ENCODE measurements at regions not wholly inside any gene's neighbourhood (a gene's known extent, or its start where the extent isn't known, plus 50 kb on each side); places are given as distances from the start of the nearest gene placed in this dataset.

- ChIA-PET POLR2A (ENCODE audit: unreplicated experiment) (no interaction called here), CTCF (no interaction called here)
- BruUV-seq (replicated peaks): no TSS peak
Observed at GRCh38 chr13:86066611-86067365, 267.6 kb upstream of the SLITRK6 start.

GRCh38 chr13:86052141-86052540 is 252.9 kb upstream of the SLITRK6 start:
- H3F3A ChIP-seq (ENCODE audit: insufficient read depth, low read depth): no peaks in the 10 kb centered on the region
- H3K4me1 ChIP-seq (replicated peaks; ENCODE audit: insufficient read depth): no peaks in the 10 kb centered on the region
- no peak for DNase-seq
- H3K9me2 ChIP-seq (ENCODE audit: insufficient read depth): no peaks in the 10 kb centered on the region; the same call in 1 of the 2 replicates
- POLR2A ChIA-PET (ENCODE audit: unreplicated experiment): interaction anchor here (0.6 kb wide), 1 partner anchor 1689 kb away, joined by 5 read pairs; no protein-coding TSS in a partner anchor
- H3K27me3 ChIP-seq (ENCODE audit: insufficient read depth, low read depth): no peaks in the 10 kb centered on the region
- H3K4me2 ChIP-seq: no peak overlapping the region
- H3K79me2 ChIP-seq (ENCODE audit: low read depth): no peaks in the 10 kb centered on the region
- H2AFZ ChIP-seq: no peak overlapping the region
- no peaks in the 10 kb centered on the region for H4K20me1 ChIP-seq (ENCODE audit: insufficient read depth)
- CTCF ChIA-PET: no interaction called here
- no peak overlapping the region for H3K4me3 ChIP-seq
- no peaks in the 10 kb centered on the region for H3K36me3 ChIP-seq (ENCODE audit: low read depth)
- no peaks in the 10 kb centered on the region for H3K9me3 ChIP-seq (ENCODE audit: insufficient read depth, low read depth)
- no TSS peak for BruUV-seq (replicated peaks)
- TF ChIP-seq EZH2 (IDR thresholded peaks at IDR 0.05; ENCODE audit: low read depth): no peak
- TF ChIP-seq, protein P1, sequence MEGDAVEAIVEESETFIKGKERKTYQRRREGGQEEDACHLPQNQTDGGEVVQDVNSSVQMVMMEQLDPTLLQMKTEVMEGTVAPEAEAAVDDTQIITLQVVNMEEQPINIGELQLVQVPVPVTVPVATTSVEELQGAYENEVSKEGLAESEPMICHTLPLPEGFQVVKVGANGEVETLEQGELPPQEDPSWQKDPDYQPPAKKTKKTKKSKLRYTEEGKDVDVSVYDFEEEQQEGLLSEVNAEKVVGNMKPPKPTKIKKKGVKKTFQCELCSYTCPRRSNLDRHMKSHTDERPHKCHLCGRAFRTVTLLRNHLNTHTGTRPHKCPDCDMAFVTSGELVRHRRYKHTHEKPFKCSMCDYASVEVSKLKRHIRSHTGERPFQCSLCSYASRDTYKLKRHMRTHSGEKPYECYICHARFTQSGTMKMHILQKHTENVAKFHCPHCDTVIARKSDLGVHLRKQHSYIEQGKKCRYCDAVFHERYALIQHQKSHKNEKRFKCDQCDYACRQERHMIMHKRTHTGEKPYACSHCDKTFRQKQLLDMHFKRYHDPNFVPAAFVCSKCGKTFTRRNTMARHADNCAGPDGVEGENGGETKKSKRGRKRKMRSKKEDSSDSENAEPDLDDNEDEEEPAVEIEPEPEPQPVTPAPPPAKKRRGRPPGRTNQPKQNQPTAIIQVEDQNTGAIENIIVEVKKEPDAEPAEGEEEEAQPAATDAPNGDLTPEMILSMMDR (conservative IDR thresholded peaks at IDR 0.05): no peak
- no peak overlapping the region for H3K27ac ChIP-seq
- intact Hi-C loops (cut with micrococcal nuclease; ENCODE audit: unreplicated experiment): no loop called here

More at GRCh38 chr13:86066611-86067365, 267.6 kb upstream of the SLITRK6 start:
- H3K4me2 ChIP-seq: no peak overlapping the region
- H3K79me2 ChIP-seq (ENCODE audit: low read depth): no peaks in the 10 kb centered on the region
- no peaks in the 10 kb centered on the region for H3K36me3 ChIP-seq (ENCODE audit: low read depth)
- intact Hi-C loops (cut with micrococcal nuclease; ENCODE audit: unreplicated experiment): no loop called here
- no peak overlapping the region for H3K4me3 ChIP-seq
- H3K27me3 ChIP-seq (ENCODE audit: insufficient read depth, low read depth): no peaks in the 10 kb centered on the region
- H2AFZ ChIP-seq: no peak overlapping the region
- TF ChIP-seq, protein P1 (conservative IDR thresholded peaks at IDR 0.05): no peak
- TF ChIP-seq EZH2 (IDR thresholded peaks at IDR 0.05; ENCODE audit: low read depth): no peak
- H3K4me1 ChIP-seq (replicated peaks; ENCODE audit: insufficient read depth): no peaks in the 10 kb centered on the region
- H3K27ac ChIP-seq: no peak overlapping the region
- no peaks in the 10 kb centered on the region for H3K9me3 ChIP-seq (ENCODE audit: insufficient read depth, low read depth)
- no peaks in the 10 kb centered on the region for H4K20me1 ChIP-seq (ENCODE audit: insufficient read depth)
- no peaks in the 10 kb centered on the region for H3K9me2 ChIP-seq (ENCODE audit: insufficient read depth)
- no peaks in the 10 kb centered on the region for H3F3A ChIP-seq (ENCODE audit: insufficient read depth, low read depth)
- no peak for DNase-seq

DNA sequence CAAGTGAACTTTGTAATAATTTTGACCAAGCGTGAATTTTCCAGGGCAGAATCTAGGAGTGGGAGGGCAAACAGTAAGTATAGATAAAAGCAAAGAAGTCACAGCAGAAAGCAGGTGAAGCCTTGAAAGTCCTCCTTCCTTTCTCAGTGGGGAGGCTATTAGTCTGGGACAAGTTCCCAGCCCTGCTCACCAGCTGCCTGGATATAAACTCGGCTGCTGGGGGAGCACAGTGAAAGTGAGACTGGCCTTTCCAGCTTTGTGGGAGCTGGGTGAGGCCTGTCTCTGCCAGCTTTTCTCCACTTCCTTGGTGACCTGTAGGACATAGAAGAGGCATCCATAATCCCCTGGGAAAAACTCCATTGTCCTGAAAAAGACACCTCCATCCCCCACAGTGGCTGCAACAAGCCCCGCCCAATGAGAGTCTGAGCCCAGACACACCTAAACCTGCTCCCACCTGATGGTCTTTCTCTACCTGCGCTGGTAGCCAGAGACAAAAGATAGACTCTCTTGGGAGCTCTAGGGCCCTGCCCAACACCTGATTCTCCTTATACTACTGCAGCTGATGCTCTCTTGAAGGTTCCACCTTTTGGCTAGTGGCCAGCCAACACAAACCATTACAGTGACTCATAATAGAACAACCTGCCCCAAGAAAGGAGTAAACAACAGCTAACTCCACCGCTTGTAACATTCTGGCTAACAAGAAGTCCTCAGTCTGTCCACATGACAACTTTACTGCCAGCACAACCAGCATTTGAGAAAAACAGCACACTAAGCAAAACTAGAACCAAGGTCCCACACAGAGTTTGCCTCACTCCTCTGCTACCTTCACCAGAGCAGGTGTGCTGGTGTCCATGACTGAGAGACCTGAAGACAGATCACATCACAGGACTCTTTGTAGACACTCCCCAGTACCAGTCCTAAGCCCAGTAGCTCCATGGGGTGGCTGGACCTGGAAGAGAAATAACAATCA is 252.2 kb upstream of the SLITRK6 start:
- no peaks in the 10 kb centered on the region for H3K27me3 ChIP-seq (ENCODE audit: insufficient read depth, low read depth)
- H3K9me3 ChIP-seq (ENCODE audit: insufficient read depth, low read depth): no peaks in the 10 kb centered on the region
- H3K9me2 ChIP-seq (ENCODE audit: insufficient read depth): no peaks in the 10 kb centered on the region; the same call in 1 of the 2 replicates
- H3K27ac ChIP-seq: no peak overlapping the region
- no peak overlapping the region for H3K4me3 ChIP-seq
- peak; percentile 43 to 55 for DNase-seq
- no peak overlapping the region for H2AFZ ChIP-seq
- no peaks in the 10 kb centered on the region for H4K20me1 ChIP-seq (ENCODE audit: insufficient read depth)
- intact Hi-C loops (cut with micrococcal nuclease; ENCODE audit: unreplicated experiment): no loop called here
- TF ChIP-seq EZH2 (IDR thresholded peaks at IDR 0.05; ENCODE audit: low read depth): no peak
- TF ChIP-seq, protein P1 (conservative IDR thresholded peaks at IDR 0.05): no peak
- no TSS peak for BruUV-seq (replicated peaks)
- H3K4me1 ChIP-seq (replicated peaks; ENCODE audit: insufficient read depth): no peaks in the 10 kb centered on the region
- CTCF ChIA-PET: interaction anchor here (0.7 kb wide), 1 partner anchor 17 kb away, joined by 4 read pairs; no protein-coding TSS in a partner anchor
- no peak overlapping the region for H3K4me2 ChIP-seq
- no peaks in the 10 kb centered on the region for H3F3A ChIP-seq (ENCODE audit: insufficient read depth, low read depth)
- no peaks in the 10 kb centered on the region for H3K36me3 ChIP-seq (ENCODE audit: low read depth)
- POLR2A ChIA-PET (ENCODE audit: unreplicated experiment): interaction anchor here (0.6 kb wide), 1 partner anchor 1690 kb away, joined by 5 read pairs; no protein-coding TSS in a partner anchor
- no peaks in the 10 kb centered on the region for H3K79me2 ChIP-seq (ENCODE audit: low read depth)

Measured in PC-9 (cell line).